Bone marrow (tissue), 2 donors: ENCODE measurements at regions not wholly inside any gene's neighbourhood (a gene's known extent, or its start where the extent isn't known, plus 50 kb on each side); places are given as distances from the start of the nearest gene placed in this dataset.

Source experiments
- DNase-seq, 2 donors: peaks; one replicate each; lab custom pipeline; 2025; lab: John Stamatoyannopoulos, UW

GRCh38 chr6:148157841-148158240 lies 184.8 kb upstream of the SASH1 start:
- DNase-seq, result no peak

- DNase-seq, result no peak
These were observed 178.0 kb upstream of the SASH1 start for GRCh38 chr6:148164645-148165044.

GRCh38 chr6:148166339-148166968 lies 176.2 kb upstream of the SASH1 start:
- peak in 1 of 2 donors; percentile 12 for DNase-seq

- no peak for DNase-seq
These were observed 172.9 kb upstream of the SASH1 start for GRCh38 chr6:148169706-148170105.

- no peak for DNase-seq
These were observed 172.4 kb upstream of the SASH1 start for GRCh38 chr6:148170286-148170685.

GRCh38 chr6:148173548-148173947 lies 169.1 kb upstream of the SASH1 start:
- DNase-seq, result no peak

- no peak for DNase-seq
These were observed 167.0 kb upstream of the SASH1 start for GRCh38 chr6:148175550-148176188.

- DNase-seq, result peak in 1 of 2 donors; percentile 3
These were observed 164.9 kb upstream of the SASH1 start for GRCh38 chr6:148177589-148178233.

- DNase-seq, result no peak
These were observed 162.9 kb upstream of the SASH1 start for GRCh38 chr6:148179786-148180185.

- no peak for DNase-seq
These were observed 160.3 kb upstream of the SASH1 start for GRCh38 chr6:148182378-148182777.

GRCh38 chr6:148183776-148184175 lies 158.9 kb upstream of the SASH1 start:
- DNase-seq, result no peak

GRCh38 chr6:148186916-148187315 lies 155.7 kb upstream of the SASH1 start:
- no peak for DNase-seq

- DNase-seq, result no peak
These were observed 150.3 kb upstream of the SASH1 start for GRCh38 chr6:148192310-148192709.

GRCh38 chr6:148193063-148193680 lies 149.5 kb upstream of the SASH1 start:
- DNase-seq, result no peak

GRCh38 chr6:148195511-148195910 lies 147.1 kb upstream of the SASH1 start:
- no peak for DNase-seq

GRCh38 chr6:148199584-148199983 lies 143.1 kb upstream of the SASH1 start:
- DNase-seq, result no peak

GRCh38 chr6:148200293-148200692 lies 142.3 kb upstream of the SASH1 start:
- no peak for DNase-seq

GRCh38 chr6:148200781-148201180 lies 141.9 kb upstream of the SASH1 start:
- no peak for DNase-seq

- DNase-seq, result no peak
These were observed 139.2 kb upstream of the SASH1 start for GRCh38 chr6:148203281-148203925.

- no peak for DNase-seq
These were observed 138.7 kb upstream of the SASH1 start for GRCh38 chr6:148203970-148204369.

GRCh38 chr6:148208298-148208697 lies 134.3 kb upstream of the SASH1 start:
- DNase-seq, result no peak

- DNase-seq, result no peak
These were observed 130.8 kb upstream of the SASH1 start for GRCh38 chr6:148211777-148212324.
